Vagina (tissue), 2 donors: ENCODE measurements at regions not wholly inside any gene's neighbourhood (a gene's known extent, or its start where the extent isn't known, plus 50 kb on each side); places are given as distances from the start of the nearest gene placed in this dataset.

ENCODE experiments used
- DNase-seq, 2 donors: peaks; one replicate each; pipeline ENCODE4 v3.0.0-alpha.2; 2017; ENCODE audit errors: extremely low spot score in 2 of 2
- H3K27ac ChIP-seq: fragments of 200-600 bp; sonication (generic); one replicate; pipeline ENCODE4 v1.5.1; 2019
- H3K27me3 ChIP-seq: fragments of 200-600 bp; sonication (generic); one replicate; pipeline ENCODE4 v1.5.1; 2019
- H3K36me3 ChIP-seq, 2 donors: fragments of 200-600 bp; sonication (generic); one replicate each; pipeline ENCODE4 v1.5.1; 2017 to 2019
- H3K4me1 ChIP-seq: fragments of 200-600 bp; sonication (generic); one replicate; pipeline ENCODE4 v1.5.1; 2019
- H3K4me3 ChIP-seq, 2 donors: fragments of 200-600 bp; sonication (generic); 1 replicate in 1 of 2; 2 replicates in 1 of 2; pipeline ENCODE4 v1.5.1; 2016 to 2019
- H3K9me3 ChIP-seq: fragments of 200-600 bp; sonication (generic); one replicate; pipeline ENCODE4 v1.5.1; 2019
- CTCF ChIP-seq, 3 experiments: fragments of 450-650 bp in 2 of 3; fragments of 200-600 bp in 1 of 3; sonication (generic) in 1 of 3; IDR thresholded peaks; one replicate each; pipeline ENCODE4 v1.5.1; 2017 to 2019; ENCODE audit warnings: antibody characterized with exemption in 3 of 3, mild to moderate bottlenecking in 2 of 3, moderate library complexity in 2 of 3
- POLR2A ChIP-seq, 2 donors: fragments of 450-650 bp; IDR thresholded peaks; one replicate each; pipeline ENCODE4 v1.6.1; 2017; ENCODE audit warnings: antibody characterized with exemption in 2 of 2, mild to moderate bottlenecking in 2 of 2, moderate library complexity in 2 of 2
- POLR2AphosphoS5 ChIP-seq, 2 donors: sonication (generic); formaldehyde crosslinking; IDR thresholded peaks; one replicate each; pipeline ENCODE4 v1.9.0; 2017; ENCODE audit warnings: antibody characterized with exemption in 2 of 2, mild to moderate bottlenecking in 2 of 2, low read depth in 1 of 2; ENCODE audit not compliant: insufficient read depth in 1 of 2
- intact Hi-C: fragments of 100-400 bp; cut with DNase I; formaldehyde crosslinking; loops from one replicate; pipeline ENCODE4 v1.15.1; 2023

- intact Hi-C loops: no loop called here
Observed at GRCh38 chr7:96481796-96482195, 159.9 kb upstream of the SLC25A13 start.

GRCh38 chr7:96479015-96479645 is 157.2 kb upstream of the SLC25A13 start:
- TF ChIP-seq CTCF (IDR thresholded peaks at IDR 0.05): no peak
- TF ChIP-seq POLR2AphosphoS5 (IDR thresholded peaks at IDR 0.05; ENCODE audit: insufficient read depth in 1 of 2, low read depth in 1 of 2): no peak
- TF ChIP-seq POLR2A (IDR thresholded peaks at IDR 0.05): no peak
- Histone ChIP-seq H3K27me3 (no peaks in the 10 kb centered on the region), H3K4me3 (no peak overlapping the region), H3K36me3 (no peaks in the 10 kb centered on the region), H3K27ac (no peak overlapping the region), H3K4me1 (no peaks in the 10 kb centered on the region), H3K9me3 (no peaks in the 10 kb centered on the region)
- DNase-seq: no peak
- intact Hi-C loops: no loop called here

More at GRCh38 chr7:96481796-96482195, 159.9 kb upstream of the SLC25A13 start:
- Histone ChIP-seq H3K4me1 (no peaks in the 10 kb centered on the region), H3K9me3 (no peaks in the 10 kb centered on the region), H3K36me3 (no peaks in the 10 kb centered on the region), H3K27ac (no peak overlapping the region), H3K4me3 (no peak overlapping the region), H3K27me3 (no peaks in the 10 kb centered on the region)
- no peak for TF ChIP-seq POLR2AphosphoS5 (IDR thresholded peaks at IDR 0.05; ENCODE audit: insufficient read depth in 1 of 2, low read depth in 1 of 2)
- no peak for DNase-seq

- H3K27ac ChIP-seq: no peak overlapping the region
- no peak overlapping the region for H3K4me3 ChIP-seq
- H3K4me1 ChIP-seq: no peaks in the 10 kb centered on the region
- H3K9me3 ChIP-seq: no peaks in the 10 kb centered on the region
- H3K36me3 ChIP-seq: no peaks in the 10 kb centered on the region
- H3K27me3 ChIP-seq: no peaks in the 10 kb centered on the region
- intact Hi-C loops: no loop called here
- no peak for DNase-seq
- TF ChIP-seq CTCF (IDR thresholded peaks at IDR 0.05): no peak
- TF ChIP-seq POLR2AphosphoS5 (IDR thresholded peaks at IDR 0.05; ENCODE audit: insufficient read depth in 1 of 2, low read depth in 1 of 2): no peak
- no peak for TF ChIP-seq POLR2A (IDR thresholded peaks at IDR 0.05)
Observed at GRCh38 chr7:96471606-96472005, 149.7 kb upstream of the SLC25A13 start.

GRCh38 chr7:96452146-96452545 is 130.2 kb upstream of the SLC25A13 start:
- Histone ChIP-seq H3K36me3 (no peaks in the 10 kb centered on the region), H3K27me3 (no peaks in the 10 kb centered on the region), H3K4me1 (no peaks in the 10 kb centered on the region), H3K4me3 (no peak overlapping the region), H3K27ac (no peak overlapping the region), H3K9me3 (no peaks in the 10 kb centered on the region)
- intact Hi-C loops: no loop called here
- DNase-seq: no peak
- no peak for TF ChIP-seq POLR2AphosphoS5 (IDR thresholded peaks at IDR 0.05; ENCODE audit: insufficient read depth in 1 of 2, low read depth in 1 of 2)
- TF ChIP-seq CTCF (IDR thresholded peaks at IDR 0.05): no peak
- TF ChIP-seq POLR2A (IDR thresholded peaks at IDR 0.05): no peak

- Histone ChIP-seq H3K27ac (no peak overlapping the region), H3K4me3 (no peak overlapping the region), H3K9me3 (no peaks in the 10 kb centered on the region), H3K4me1 (no peaks in the 10 kb centered on the region), H3K27me3 (no peaks in the 10 kb centered on the region), H3K36me3 (no peaks in the 10 kb centered on the region)
- DNase-seq: no peak
- intact Hi-C loops: no loop called here
- no peak for TF ChIP-seq CTCF (IDR thresholded peaks at IDR 0.05)
- TF ChIP-seq POLR2AphosphoS5 (IDR thresholded peaks at IDR 0.05; ENCODE audit: insufficient read depth in 1 of 2, low read depth in 1 of 2): no peak
- TF ChIP-seq POLR2A (IDR thresholded peaks at IDR 0.05): no peak
Observed at GRCh38 chr7:96449094-96449493, 127.2 kb upstream of the SLC25A13 start.
